ENCODE measurements at regions not wholly inside any gene's neighbourhood (a gene's known extent, or its start where the extent isn't known, plus 50 kb on each side); places are given as distances from the start of the nearest gene placed in this dataset.

DNA sequence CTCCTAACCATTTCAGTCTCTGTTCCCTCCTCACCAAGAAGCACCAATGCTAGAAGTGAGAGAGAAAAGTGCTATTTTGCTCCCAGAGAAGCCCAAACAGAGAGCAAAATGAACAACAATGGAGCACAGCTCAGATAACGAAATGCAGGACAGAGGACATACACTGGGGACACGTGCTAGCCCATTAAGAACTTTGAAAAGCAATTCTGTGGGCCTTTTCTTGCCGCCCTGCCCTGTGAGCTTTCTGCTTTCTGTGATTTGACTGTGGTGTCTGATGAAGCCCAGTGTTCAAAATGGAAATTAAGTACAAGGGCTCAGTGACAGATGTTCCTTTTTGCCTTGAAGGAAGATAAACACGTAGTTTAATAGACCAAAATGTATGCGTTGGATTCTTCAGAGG lies 130.8 kb downstream of the S1PR1 start:
- Histone ChIP-seq H3K9me3 (ENCODE audit: low read depth) (no peaks in the 10 kb centered on the region), H3F3A (ENCODE audit: low read depth) (no peaks in the 10 kb centered on the region), H4K20me1 (ENCODE audit: low read depth) (no peaks in the 10 kb centered on the region), H3K27ac (no peak overlapping the region), H3K36me3 (no peaks in the 10 kb centered on the region), H3K9ac (no peak overlapping the region), H3K27me3 (no peaks in the 10 kb centered on the region), H3K4me1 (peaks cover 12% of the 10 kb centered on the region), H3K4me2 (no peak overlapping the region), H2AFZ (replicated peaks) (no peak overlapping the region), H3K79me2 (ENCODE audit: low read depth) (no peaks in the 10 kb centered on the region), H3K4me3 (no peak overlapping the region)
- TF ChIP-seq EZH2phosphoT487 (IDR thresholded peaks at IDR 0.05) (no peak), EZH2 (IDR thresholded peaks at IDR 0.05) (no peak)
- TF ChIP-seq, protein P1, sequence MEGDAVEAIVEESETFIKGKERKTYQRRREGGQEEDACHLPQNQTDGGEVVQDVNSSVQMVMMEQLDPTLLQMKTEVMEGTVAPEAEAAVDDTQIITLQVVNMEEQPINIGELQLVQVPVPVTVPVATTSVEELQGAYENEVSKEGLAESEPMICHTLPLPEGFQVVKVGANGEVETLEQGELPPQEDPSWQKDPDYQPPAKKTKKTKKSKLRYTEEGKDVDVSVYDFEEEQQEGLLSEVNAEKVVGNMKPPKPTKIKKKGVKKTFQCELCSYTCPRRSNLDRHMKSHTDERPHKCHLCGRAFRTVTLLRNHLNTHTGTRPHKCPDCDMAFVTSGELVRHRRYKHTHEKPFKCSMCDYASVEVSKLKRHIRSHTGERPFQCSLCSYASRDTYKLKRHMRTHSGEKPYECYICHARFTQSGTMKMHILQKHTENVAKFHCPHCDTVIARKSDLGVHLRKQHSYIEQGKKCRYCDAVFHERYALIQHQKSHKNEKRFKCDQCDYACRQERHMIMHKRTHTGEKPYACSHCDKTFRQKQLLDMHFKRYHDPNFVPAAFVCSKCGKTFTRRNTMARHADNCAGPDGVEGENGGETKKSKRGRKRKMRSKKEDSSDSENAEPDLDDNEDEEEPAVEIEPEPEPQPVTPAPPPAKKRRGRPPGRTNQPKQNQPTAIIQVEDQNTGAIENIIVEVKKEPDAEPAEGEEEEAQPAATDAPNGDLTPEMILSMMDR (IDR thresholded peaks at IDR 0.05), result no peak
- DNase-seq (ENCODE audit: low spot score), result no peak
- Mint-ChIP-seq H3K27me3 (ENCODE audit: insufficient read depth, low read depth) (no peaks in the 10 kb centered on the region), H3K4me1 (peaks cover 21% of the 10 kb centered on the region), H3K27ac (no peak overlapping the region), H3K9me3 (peaks cover 8% of the 10 kb centered on the region), H3K36me3 (peaks cover 3% of the 10 kb centered on the region), H3K4me3 (no peak overlapping the region)

DNA sequence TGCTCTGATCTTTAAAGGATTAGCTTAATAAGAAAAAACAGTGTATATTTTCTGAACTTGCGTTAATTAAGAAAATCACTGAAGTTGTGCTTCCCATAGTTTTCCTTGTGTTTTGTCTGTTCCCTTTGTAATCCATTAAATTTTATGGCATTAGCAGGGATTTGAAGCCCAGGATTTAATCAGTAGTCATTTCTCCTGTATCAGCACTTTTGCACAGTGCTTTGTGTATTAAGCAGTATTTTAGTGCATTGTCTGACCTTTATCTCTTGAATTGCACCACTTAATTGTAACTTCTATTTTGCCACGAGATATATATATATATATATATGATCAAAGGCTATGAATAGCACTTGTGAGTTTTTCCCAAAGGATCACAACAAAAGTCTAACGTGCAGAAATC lies 133.7 kb downstream of the S1PR1 start:
- Mint-ChIP-seq H3K4me1 (peaks cover 13% of the 10 kb centered on the region), H3K27ac (no peak overlapping the region), H3K27me3 (ENCODE audit: insufficient read depth, low read depth) (no peaks in the 10 kb centered on the region), H3K36me3 (peaks cover 3% of the 10 kb centered on the region), H3K4me3 (no peak overlapping the region), H3K9me3 (peaks cover 21% of the 10 kb centered on the region)
- H4K20me1 ChIP-seq (ENCODE audit: low read depth), result no peaks in the 10 kb centered on the region
- no peaks in the 10 kb centered on the region for H3F3A ChIP-seq (ENCODE audit: low read depth)
- H3K27me3 ChIP-seq, result no peaks in the 10 kb centered on the region
- H3K27ac ChIP-seq, result no peak overlapping the region
- H3K79me2 ChIP-seq (ENCODE audit: low read depth), result no peaks in the 10 kb centered on the region
- no peak overlapping the region for H3K4me3 ChIP-seq
- DNase-seq (ENCODE audit: low spot score), result no peak
- no peaks in the 10 kb centered on the region for H3K9me3 ChIP-seq (ENCODE audit: low read depth)
- H2AFZ ChIP-seq (replicated peaks), result no peak overlapping the region
- TF ChIP-seq EZH2phosphoT487 (IDR thresholded peaks at IDR 0.05) (no peak), EZH2 (IDR thresholded peaks at IDR 0.05) (no peak)
- TF ChIP-seq, protein P1 (IDR thresholded peaks at IDR 0.05), result no peak
- no peak overlapping the region for H3K4me2 ChIP-seq
- no peak overlapping the region for H3K9ac ChIP-seq
- no peaks in the 10 kb centered on the region for H3K36me3 ChIP-seq
- no peaks in the 10 kb centered on the region for H3K4me1 ChIP-seq

DNA sequence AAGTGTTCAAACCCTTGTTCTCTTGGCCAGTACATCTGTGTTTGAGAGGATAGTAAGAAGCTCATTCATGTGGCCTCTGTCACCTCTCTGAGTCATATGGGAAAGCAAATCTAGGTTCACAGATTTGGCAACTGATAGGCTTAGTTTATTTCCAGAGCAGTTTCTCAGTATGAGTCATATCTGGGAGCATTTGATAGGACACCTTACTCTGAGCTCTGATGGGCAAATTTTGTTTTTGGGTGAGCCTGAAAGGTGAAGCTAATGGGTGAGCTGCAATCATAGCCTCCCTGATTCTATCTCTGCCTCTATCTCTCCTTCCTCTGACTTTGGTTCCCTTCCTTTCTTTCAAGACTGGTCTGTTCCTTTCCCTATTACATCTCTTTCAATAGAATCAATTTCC lies 134.4 kb downstream of the S1PR1 start:
- Mint-ChIP-seq H3K27ac (no peak overlapping the region), H3K4me3 (no peak overlapping the region), H3K27me3 (ENCODE audit: insufficient read depth, low read depth) (no peaks in the 10 kb centered on the region), H3K9me3 (peaks cover 21% of the 10 kb centered on the region), H3K36me3 (peaks cover 3% of the 10 kb centered on the region), H3K4me1 (peaks cover 9% of the 10 kb centered on the region)
- no peaks in the 10 kb centered on the region for H3K36me3 ChIP-seq
- H3K9ac ChIP-seq, result no peak overlapping the region
- TF ChIP-seq EZH2phosphoT487 (IDR thresholded peaks at IDR 0.05), result no peak
- TF ChIP-seq, protein P1 (IDR thresholded peaks at IDR 0.05), result no peak
- TF ChIP-seq EZH2 (IDR thresholded peaks at IDR 0.05), result no peak
- H3K4me1 ChIP-seq, result no peaks in the 10 kb centered on the region
- no peak for DNase-seq (ENCODE audit: low spot score)
- no peaks in the 10 kb centered on the region for H3K79me2 ChIP-seq (ENCODE audit: low read depth)
- no peaks in the 10 kb centered on the region for H3K9me3 ChIP-seq (ENCODE audit: low read depth)
- H2AFZ ChIP-seq (replicated peaks), result no peak overlapping the region
- no peak overlapping the region for H3K4me2 ChIP-seq
- no peak overlapping the region for H3K4me3 ChIP-seq
- no peak overlapping the region for H3K27ac ChIP-seq
- H3K27me3 ChIP-seq, result no peaks in the 10 kb centered on the region
- H4K20me1 ChIP-seq (ENCODE audit: low read depth), result no peaks in the 10 kb centered on the region
- H3F3A ChIP-seq (ENCODE audit: low read depth), result no peaks in the 10 kb centered on the region

Data from neural progenitor cell (in vitro differentiated cells).